ENCODE measurements at regions not wholly inside any gene's neighbourhood (a gene's known extent, or its start where the extent isn't known, plus 50 kb on each side); places are given as distances from the start of the nearest gene placed in this dataset.

GRCh38 chr9:121576281-121577075 is 75.0 kb upstream of the DAB2IP start:
- H3K4me1 ChIP-seq: no peaks in the 10 kb centered on the region
- H3K36me3 ChIP-seq: no peaks in the 10 kb centered on the region
- no peak for TF ChIP-seq CTCF (IDR thresholded peaks at IDR 0.05 in 8 of 11, conservative IDR thresholded peaks at IDR 0.05 in 3 of 11)
- no peak for TF ChIP-seq POLR2A (IDR thresholded peaks at IDR 0.05)
- DNase-seq: no peak
- intact Hi-C loops (cut with DNase I; ENCODE audit: low total_unique reads): no loop called here
- H3K27ac ChIP-seq: no peak overlapping the region
- H3K4me3 ChIP-seq: no peak overlapping the region
- 76 to 91% (median 83%) methylated on average over 7 of the region's 7 CpGs for WGBS, 5 donors
- H3K9me3 ChIP-seq: no peaks in the 10 kb centered on the region
- H3K27me3 ChIP-seq (replicated peaks in 1 of 7): peaks cover 0 to 8% (median 0%) of the 10 kb centered on the region in 7 donors

GRCh38 chr9:121577166-121577565 is 74.3 kb upstream of the DAB2IP start:
- intact Hi-C loops (cut with DNase I; ENCODE audit: low total_unique reads): no loop called here
- DNase-seq: no peak
- Histone ChIP-seq H3K4me1 (no peaks in the 10 kb centered on the region), H3K27me3 (replicated peaks in 1 of 7) (peaks cover 0 to 15% (median 0%) of the 10 kb centered on the region in 7 donors), H3K27ac (no peak overlapping the region), H3K36me3 (no peaks in the 10 kb centered on the region), H3K9me3 (no peaks in the 10 kb centered on the region), H3K4me3 (no peak overlapping the region)
- no peak for TF ChIP-seq POLR2A (IDR thresholded peaks at IDR 0.05)
- no peak for TF ChIP-seq POLR2AphosphoS5 (IDR thresholded peaks at IDR 0.05)
- no peak for TF ChIP-seq CTCF (IDR thresholded peaks at IDR 0.05 in 8 of 11, conservative IDR thresholded peaks at IDR 0.05 in 3 of 11)
- WGBS, 5 donors: 83 to 96% (median 92%) methylated on average over 4 to 17 of the region's 17 CpGs

GRCh38 chr9:121577572-121577971 is 73.9 kb upstream of the DAB2IP start:
- DNase-seq: no peak
- no peak for TF ChIP-seq POLR2A (IDR thresholded peaks at IDR 0.05)
- TF ChIP-seq CTCF (IDR thresholded peaks at IDR 0.05 in 8 of 11, conservative IDR thresholded peaks at IDR 0.05 in 3 of 11): no peak
- TF ChIP-seq POLR2AphosphoS5 (IDR thresholded peaks at IDR 0.05): no peak
- no peaks in the 10 kb centered on the region for H3K4me1 ChIP-seq
- peaks cover 0 to 19% (median 0%) of the 10 kb centered on the region in 7 donors for H3K27me3 ChIP-seq (replicated peaks in 1 of 7)
- intact Hi-C loops (cut with DNase I; ENCODE audit: low total_unique reads): no loop called here
- H3K27ac ChIP-seq: no peak overlapping the region
- no peaks in the 10 kb centered on the region for H3K9me3 ChIP-seq
- H3K4me3 ChIP-seq: no peak overlapping the region
- WGBS, 5 donors: 81 to 92% (median 90%) methylated on average over 6 to 7 of the region's 7 CpGs
- no peaks in the 10 kb centered on the region for H3K36me3 ChIP-seq

- no peak for DNase-seq
- TF ChIP-seq POLR2A (IDR thresholded peaks at IDR 0.05) (no peak), CTCF (IDR thresholded peaks at IDR 0.05 in 8 of 11, conservative IDR thresholded peaks at IDR 0.05 in 3 of 11) (no peak), POLR2AphosphoS5 (IDR thresholded peaks at IDR 0.05) (no peak)
- 44 to 60% (median 47%) methylated on average over 16 to 19 of the region's 19 CpGs for WGBS, 5 donors
These were observed 69.4 kb upstream of the DAB2IP start for GRCh38 chr9:121581786-121582600.

More at GRCh38 chr9:121581786-121582600, 69.4 kb upstream of the DAB2IP start:
- H3K4me1 ChIP-seq: no peaks in the 10 kb centered on the region
- no peaks in the 10 kb centered on the region for H3K9me3 ChIP-seq
- intact Hi-C loops (cut with DNase I; ENCODE audit: low total_unique reads): no loop called here
- peaks cover 0 to 37% (median 0%) of the 10 kb centered on the region in 7 donors for H3K27me3 ChIP-seq (replicated peaks in 1 of 7)
- no peak overlapping the region for H3K27ac ChIP-seq
- H3K4me3 ChIP-seq: no peak overlapping the region
- H3K36me3 ChIP-seq: no peaks in the 10 kb centered on the region
